Hepatocyte (in vitro differentiated cells): ENCODE measurements at regions not wholly inside any gene's neighbourhood (a gene's known extent, or its start where the extent isn't known, plus 50 kb on each side); places are given as distances from the start of the nearest gene placed in this dataset. TPM values are rescaled to one million over a fixed set of nuclear protein-coding genes. Genes with fewer than 3 reads are reported as not detected.

Experiments
- DNase-seq: peaks from one replicate; pipeline ENCODE4 v3.0.0-alpha.2; 2016; ENCODE audit warnings: low spot score
- H2AFZ ChIP-seq: fragments of 200-600 bp; sonication (generic); 2 replicates; pipeline ENCODE4 v1.6.0; 2016; ENCODE audit warnings: antibody characterized with exemption, mild to moderate bottlenecking
- H3K27ac ChIP-seq: fragments of 200-600 bp; sonication (generic); 2 replicates; pipeline ENCODE4 v1.5.1; 2016; ENCODE audit warnings: mild to moderate bottlenecking
- H3K27me3 ChIP-seq: fragments of 200-600 bp; sonication (generic); 2 replicates; pipeline ENCODE4 v1.6.1; 2016
- H3K36me3 ChIP-seq: fragments of 200-600 bp; sonication (generic); replicated peaks from 2 replicates; pipeline ENCODE4 v1.5.1; 2016; ENCODE audit warnings: low read depth; ENCODE audit not compliant: insufficient read depth
- H3K4me1 ChIP-seq: fragments of 200-600 bp; sonication (generic); 2 replicates; pipeline ENCODE4 v1.5.1; 2016; ENCODE audit warnings: mild to moderate bottlenecking, moderate library complexity; ENCODE audit not compliant: insufficient read depth
- H3K4me2 ChIP-seq: fragments of 200-600 bp; sonication (generic); 2 replicates; pipeline ENCODE4 v1.6.0; 2016
- H3K4me3 ChIP-seq: fragments of 200-600 bp; sonication (generic); 2 replicates; pipeline ENCODE4 v1.5.1; 2016; ENCODE audit warnings: mild to moderate bottlenecking
- H3K79me2 ChIP-seq: fragments of 200-600 bp; sonication (generic); 2 replicates; pipeline ENCODE4 v1.6.0; 2017; ENCODE audit warnings: mild to moderate bottlenecking
- H3K9me2 ChIP-seq: fragments of 200-600 bp; sonication (generic); replicated peaks from 2 replicates; pipeline ENCODE4 v1.6.0; 2017; ENCODE audit warnings: mild to moderate bottlenecking; ENCODE audit not compliant: insufficient read depth
- H3K9me3 ChIP-seq: fragments of 200-600 bp; sonication (generic); 2 replicates; pipeline ENCODE4 v1.5.1; 2016; ENCODE audit warnings: low read depth, mild to moderate bottlenecking
- H4K20me1 ChIP-seq: fragments of 200-600 bp; sonication (generic); 2 replicates; pipeline ENCODE4 v1.6.0; 2016; ENCODE audit warnings: mild to moderate bottlenecking; ENCODE audit not compliant: insufficient read depth, poor library complexity, severe bottlenecking
- EZH2 ChIP-seq: fragments of 200-600 bp; sonication (generic); IDR thresholded peaks from 2 replicates; pipeline ENCODE4 v1.6.1; 2016; ENCODE audit warnings: antibody characterized with exemption, mild to moderate bottlenecking, borderline replicate concordance
- EZH2phosphoT487 ChIP-seq: fragments of 200-600 bp; sonication (generic); IDR thresholded peaks from one replicate; pipeline ENCODE4 v1.6.1; 2018; ENCODE audit warnings: antibody characterized with exemption, mild to moderate bottlenecking, low read depth, moderate library complexity; ENCODE audit not compliant: unreplicated experiment, severe bottlenecking
- WGBS: methylation state at CpG from one replicate; pipeline ENCODE4 v1.1.6; 2016; ENCODE audit warnings: low lambda C conversion rate; ENCODE audit errors: missing lambda C conversion rate; 5-methylcytosine and 5-hydroxymethylcytosine counted together
- small RNA-seq: library from RNA; depleted of rRNA; stranded (forward); fragments of <200 nt; gene quantifications from one replicate; pipeline ENCODE3, GENCODE V24; 2014
- TF ChIP-seq, protein P1 (sequence below): fragments of 200-600 bp; sonication (generic); IDR thresholded peaks from 2 replicates; pipeline ENCODE4 v1.5.1; 2016; ENCODE audit warnings: antibody characterized with exemption, mild to moderate bottlenecking; ENCODE audit not compliant: poor library complexity

DNA sequence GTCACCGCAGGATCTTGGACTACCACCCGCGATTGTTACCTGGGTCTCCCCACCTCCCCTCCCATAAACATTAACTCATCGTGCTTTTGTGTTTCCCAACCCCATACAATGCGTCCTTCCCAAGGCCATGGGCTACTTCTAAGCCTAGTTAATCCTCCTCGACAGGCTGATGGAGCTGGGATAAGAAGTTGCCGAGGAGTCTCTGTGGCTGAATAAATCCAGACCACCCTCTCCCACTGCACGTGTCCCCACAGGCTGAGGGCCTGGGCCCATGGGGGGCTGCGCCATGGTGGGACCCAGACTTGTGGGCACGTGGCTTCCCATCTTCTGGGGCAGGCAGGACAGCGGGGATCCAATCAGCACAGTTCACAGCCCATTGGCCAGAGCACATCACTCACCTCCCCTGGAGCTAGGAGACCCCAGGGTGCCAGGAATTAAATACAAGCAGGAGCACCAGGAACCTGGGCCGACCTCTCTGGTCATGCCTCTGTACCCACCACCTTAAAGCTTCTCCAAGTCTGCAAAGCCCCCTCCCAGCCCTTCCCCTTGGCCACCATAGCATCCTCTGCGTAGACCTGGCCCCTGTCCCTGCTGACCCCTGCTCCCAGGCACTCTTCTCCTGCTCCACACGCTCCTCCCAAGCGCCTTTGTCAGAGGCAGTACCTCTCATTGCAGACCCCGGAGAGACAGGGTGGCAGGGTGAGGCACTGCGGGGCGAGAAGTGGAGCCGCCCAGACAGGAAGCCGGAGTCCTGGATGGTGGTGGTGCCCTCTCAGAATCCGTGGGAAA, 51.0 kb upstream of the ID2 start:
- 66% methylated on average over 20 of the region's 21 CpGs for WGBS
- TF ChIP-seq, protein P1, sequence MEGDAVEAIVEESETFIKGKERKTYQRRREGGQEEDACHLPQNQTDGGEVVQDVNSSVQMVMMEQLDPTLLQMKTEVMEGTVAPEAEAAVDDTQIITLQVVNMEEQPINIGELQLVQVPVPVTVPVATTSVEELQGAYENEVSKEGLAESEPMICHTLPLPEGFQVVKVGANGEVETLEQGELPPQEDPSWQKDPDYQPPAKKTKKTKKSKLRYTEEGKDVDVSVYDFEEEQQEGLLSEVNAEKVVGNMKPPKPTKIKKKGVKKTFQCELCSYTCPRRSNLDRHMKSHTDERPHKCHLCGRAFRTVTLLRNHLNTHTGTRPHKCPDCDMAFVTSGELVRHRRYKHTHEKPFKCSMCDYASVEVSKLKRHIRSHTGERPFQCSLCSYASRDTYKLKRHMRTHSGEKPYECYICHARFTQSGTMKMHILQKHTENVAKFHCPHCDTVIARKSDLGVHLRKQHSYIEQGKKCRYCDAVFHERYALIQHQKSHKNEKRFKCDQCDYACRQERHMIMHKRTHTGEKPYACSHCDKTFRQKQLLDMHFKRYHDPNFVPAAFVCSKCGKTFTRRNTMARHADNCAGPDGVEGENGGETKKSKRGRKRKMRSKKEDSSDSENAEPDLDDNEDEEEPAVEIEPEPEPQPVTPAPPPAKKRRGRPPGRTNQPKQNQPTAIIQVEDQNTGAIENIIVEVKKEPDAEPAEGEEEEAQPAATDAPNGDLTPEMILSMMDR, result no peak
- TF ChIP-seq EZH2 (no peak), EZH2phosphoT487 (no peak)
- H3K4me3 ChIP-seq, result no peak overlapping the region
- H3K36me3 ChIP-seq, result no peaks in the 10 kb centered on the region
- H3K4me2 ChIP-seq, result no peak overlapping the region
- H3K4me1 ChIP-seq, result peaks cover 45% of the 10 kb centered on the region
- no peak overlapping the region for H3K27ac ChIP-seq
- H2AFZ ChIP-seq, result no peak overlapping the region
- no peaks in the 10 kb centered on the region for H4K20me1 ChIP-seq
- DNase-seq, result no peak
- H3K79me2 ChIP-seq, result no peaks in the 10 kb centered on the region
- no peaks in the 10 kb centered on the region for H3K27me3 ChIP-seq
- H3K9me2 ChIP-seq, result no peaks in the 10 kb centered on the region
- H3K9me3 ChIP-seq, result no peaks in the 10 kb centered on the region

DNA sequence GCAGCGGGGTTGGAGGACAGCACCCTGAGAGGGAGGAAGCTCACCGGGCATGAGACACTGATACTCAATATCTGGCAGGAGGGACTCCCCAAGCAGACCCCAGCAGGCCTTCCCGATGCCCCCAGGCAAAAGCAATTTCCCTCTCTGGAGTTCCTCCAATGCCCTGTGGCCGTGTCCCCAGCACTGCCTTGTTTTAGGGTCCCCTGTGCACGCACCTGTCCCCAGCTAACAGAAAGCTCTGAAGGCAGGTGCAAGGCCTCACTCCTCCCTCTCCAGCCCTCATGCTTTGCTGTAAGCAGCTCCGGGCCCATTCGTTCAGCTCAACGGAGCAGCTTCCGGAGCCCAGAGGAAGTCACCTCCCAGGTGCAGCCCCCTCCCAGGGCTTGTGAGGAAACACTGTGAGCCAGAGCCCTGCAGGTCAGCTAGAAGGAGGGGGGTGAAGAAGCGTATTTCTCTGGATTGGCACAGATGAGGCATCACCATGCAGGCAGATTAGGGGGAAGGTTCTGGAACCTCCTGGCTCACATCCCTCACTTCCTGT, 50.3 kb upstream of the ID2 start:
- Histone ChIP-seq H4K20me1 (no peaks in the 10 kb centered on the region), H3K4me2 (no peak overlapping the region), H3K4me3 (no peak overlapping the region), H3K9me2 (no peaks in the 10 kb centered on the region), H3K27ac (no peak overlapping the region), H3K36me3 (no peaks in the 10 kb centered on the region), H3K4me1 (peaks cover 45% of the 10 kb centered on the region), H3K79me2 (no peaks in the 10 kb centered on the region), H3K27me3 (no peaks in the 10 kb centered on the region), H2AFZ (no peak overlapping the region), H3K9me3 (no peaks in the 10 kb centered on the region)
- DNase-seq, result no peak
- no peak for TF ChIP-seq EZH2
- TF ChIP-seq, protein P1, result no peak
- 89% methylated on average over 10 of the region's 10 CpGs for WGBS

Small RNA genes lying in the stretch of these regions (small RNA-seq; reads per million reads assigned to genes)
- not detected for gene AC092580.3
- gene RNU6ATAC37P, result not detected
- gene SNRPEP5, result not detected
